Liver (tissue), 3 donors: ENCODE measurements at regions not wholly inside any gene's neighbourhood (a gene's known extent, or its start where the extent isn't known, plus 50 kb on each side); places are given as distances from the start of the nearest gene placed in this dataset.

Experiments used
- ATF3 ChIP-seq: IDR thresholded peaks from 2 replicates; pipeline ENCODE4 v1.6.1; 2016; ENCODE audit warnings: antibody characterized with exemption
- MAX ChIP-seq: IDR thresholded peaks from 2 replicates; pipeline ENCODE4 v1.6.1; 2016; ENCODE audit warnings: antibody characterized with exemption
- RAD21 ChIP-seq, 2 donors: IDR thresholded peaks; 2 replicates each; pipeline ENCODE4 v1.6.1; 2016; ENCODE audit warnings: antibody characterized with exemption in 2 of 2, mild to moderate bottlenecking in 2 of 2
- TAF1 ChIP-seq: conservative IDR thresholded peaks from 2 replicates; pipeline ENCODE4 v1.6.1; 2016; ENCODE audit warnings: antibody characterized with exemption, mild to moderate bottlenecking
- YY1 ChIP-seq: IDR thresholded peaks from 2 replicates; pipeline ENCODE4 v1.6.1; 2016; ENCODE audit warnings: antibody characterized with exemption, mild to moderate bottlenecking
- TF ChIP-seq, protein P1 (sequence below): fragments of 150-350 bp; IDR thresholded peaks from 2 replicates; pipeline ENCODE4 v1.5.1; 2017; ENCODE audit warnings: improper control_type of control experiment, low read depth, low read length; ENCODE audit not compliant: missing input control
- donor health status: healthy.
- donor health status: healthy.

GRCh38 chr6:139743664-139744437, 369.4 kb upstream of the CITED2 start:
- TF ChIP-seq, protein P1, sequence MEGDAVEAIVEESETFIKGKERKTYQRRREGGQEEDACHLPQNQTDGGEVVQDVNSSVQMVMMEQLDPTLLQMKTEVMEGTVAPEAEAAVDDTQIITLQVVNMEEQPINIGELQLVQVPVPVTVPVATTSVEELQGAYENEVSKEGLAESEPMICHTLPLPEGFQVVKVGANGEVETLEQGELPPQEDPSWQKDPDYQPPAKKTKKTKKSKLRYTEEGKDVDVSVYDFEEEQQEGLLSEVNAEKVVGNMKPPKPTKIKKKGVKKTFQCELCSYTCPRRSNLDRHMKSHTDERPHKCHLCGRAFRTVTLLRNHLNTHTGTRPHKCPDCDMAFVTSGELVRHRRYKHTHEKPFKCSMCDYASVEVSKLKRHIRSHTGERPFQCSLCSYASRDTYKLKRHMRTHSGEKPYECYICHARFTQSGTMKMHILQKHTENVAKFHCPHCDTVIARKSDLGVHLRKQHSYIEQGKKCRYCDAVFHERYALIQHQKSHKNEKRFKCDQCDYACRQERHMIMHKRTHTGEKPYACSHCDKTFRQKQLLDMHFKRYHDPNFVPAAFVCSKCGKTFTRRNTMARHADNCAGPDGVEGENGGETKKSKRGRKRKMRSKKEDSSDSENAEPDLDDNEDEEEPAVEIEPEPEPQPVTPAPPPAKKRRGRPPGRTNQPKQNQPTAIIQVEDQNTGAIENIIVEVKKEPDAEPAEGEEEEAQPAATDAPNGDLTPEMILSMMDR, result no peak
- no peak for TF ChIP-seq RAD21 (IDR thresholded peaks at IDR 0.05)
- TF ChIP-seq ATF3, result no peak
- TF ChIP-seq TAF1, result no peak
- no peak for TF ChIP-seq MAX
- peak; percentile 39 for TF ChIP-seq YY1
